ENCODE measurements at regions not wholly inside any gene's neighbourhood (a gene's known extent, or its start where the extent isn't known, plus 50 kb on each side); places are given as distances from the start of the nearest gene placed in this dataset.

DNA sequence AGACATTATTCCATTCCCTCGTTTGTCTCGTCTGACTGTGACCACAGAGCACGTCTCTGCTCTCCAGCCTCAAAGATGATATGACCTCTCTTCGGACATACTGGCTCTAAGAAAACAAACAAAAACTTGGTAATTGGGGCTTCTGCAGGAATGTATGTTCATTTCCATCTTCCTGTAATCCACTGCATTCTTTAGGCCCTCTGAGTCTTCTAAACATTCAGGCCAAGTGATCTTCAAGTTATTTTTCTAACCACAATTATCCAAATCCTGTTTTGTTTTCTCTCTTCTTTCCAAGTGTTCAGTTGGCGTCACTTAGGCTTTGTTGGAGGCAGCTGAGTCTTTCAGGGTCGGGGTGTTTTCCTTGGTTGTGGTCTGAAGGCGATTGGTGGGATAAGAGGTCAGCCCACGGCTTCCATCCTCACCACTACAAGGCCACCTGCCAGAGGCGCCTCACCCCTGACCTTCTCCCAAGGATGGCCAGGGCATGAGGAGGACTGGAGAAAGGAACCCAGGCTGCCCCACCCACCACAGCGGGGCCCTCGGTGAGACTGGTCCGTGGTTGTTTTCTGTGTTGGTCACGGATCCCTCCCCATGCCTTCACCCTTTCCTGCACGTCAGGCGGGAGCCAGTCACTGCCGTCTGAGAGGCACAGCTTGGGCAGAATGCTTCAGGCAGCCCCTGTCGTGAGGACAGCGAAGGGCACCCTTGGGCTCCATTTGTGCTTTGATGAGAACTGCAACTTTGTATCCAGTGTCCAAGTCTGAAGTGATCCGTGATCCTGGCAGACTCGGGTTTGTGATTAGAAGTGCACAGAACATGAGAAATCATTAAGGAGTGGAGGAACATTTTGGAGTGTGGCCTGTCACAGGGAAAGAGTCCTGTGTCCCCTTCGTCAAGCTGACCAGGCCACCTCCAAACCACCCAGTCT is 88.6 kb upstream of the FHL2 start:
- in situ Hi-C loops (cut with MboI; ENCODE audit: low sequenced_read_pairs) = no loop called here

More for the DNA sequence above, 88.6 kb upstream of the FHL2 start:
- 0 out of 2 replicates have a peak, but pooled peaks have one; percentile 11 for TF ChIP-seq RAD21 (IDR thresholded peaks at IDR 0.05; ENCODE audit: low read length)
- TF ChIP-seq BHLHE40 (IDR thresholded peaks at IDR 0.05; ENCODE audit: low read depth, low read length) = peak; percentile 80
- TF ChIP-seq SMC3 (IDR thresholded peaks at IDR 0.05; ENCODE audit: low read depth, low read length) = no peak
- TF ChIP-seq RCOR1 (IDR thresholded peaks at IDR 0.05; ENCODE audit: insufficient replicate concordance, low read length) = peak; percentile 12
- TF ChIP-seq RFX5 (IDR thresholded peaks at IDR 0.05; ENCODE audit: low read depth, low read length) = no peak
- H3K9me1 ChIP-seq (ENCODE audit: insufficient read depth, low read length) = peaks cover 14% of the 10 kb centered on the region
- peak overlapping the region; percentile 33 for H2AK9ac ChIP-seq (replicated peaks; ENCODE audit: low read depth, low read length, poor library complexity)
- peaks cover 6% of the 10 kb centered on the region; the same call in 1 of the 2 replicates for H4K20me1 ChIP-seq (ENCODE audit: insufficient read depth, low read length)
- intact Hi-C loops (cut with micrococcal nuclease) = no loop called here
- peak overlapping the region; percentile 75 for H3K4ac ChIP-seq (ENCODE audit: low read depth, low read length)
- H3K27me3 ChIP-seq (ENCODE audit: control insufficient read depth, insufficient read depth, low read length) = peaks cover 21% of the 10 kb centered on the region
- H3K23ac ChIP-seq (ENCODE audit: low read depth, low read length) = peak overlapping the region; percentile 54
- CTCF ChIA-PET = no interaction called here
- dilution Hi-C loops (cut with HindIII; ENCODE audit: low sequenced_read_pairs, unreplicated experiment) = no loop called here
- ATAC-seq (ENCODE audit: low read depth) (peak; percentile 89), DNase-seq (peak; percentile 92)
- H4K91ac ChIP-seq (ENCODE audit: insufficient read depth, low read depth, low read length) = peak overlapping the region; percentile 96
- H3K9me3 ChIP-seq (ENCODE audit: control insufficient read depth, insufficient read depth, low read length) = peaks cover 8% of the 10 kb centered on the region
- H3K79me1 ChIP-seq (ENCODE audit: low read depth in 1 of 2, low read length in 2 of 2) = no peaks in the 10 kb centered on the region
- H2BK15ac ChIP-seq (ENCODE audit: low read depth, low read length) = peak overlapping the region; percentile 89; the same call in 2 of the 3 replicates
- peak overlapping the region; percentile 85 for H3K14ac ChIP-seq (replicated peaks; ENCODE audit: low read depth, low read length)
- POLR2A ChIA-PET (ENCODE audit: unreplicated experiment) = no interaction called here
- H2AK5ac ChIP-seq (ENCODE audit: low read depth, low read length) = peak overlapping the region; percentile 96
- H3K4me2 ChIP-seq (ENCODE audit: low read depth, low read length) = peak overlapping the region; percentile 43; the same call in 1 of the 2 replicates
- no peak overlapping the region for H3K9ac ChIP-seq (ENCODE audit: low read depth, low read length)
- H2BK120ac ChIP-seq (ENCODE audit: low read depth, low read length) = peak overlapping the region; percentile 81
- H2BK20ac ChIP-seq (ENCODE audit: low read depth, low read length) = peak overlapping the region; percentile 90
- peak overlapping the region; percentile 89 for H3K18ac ChIP-seq (ENCODE audit: low read depth, low read length)
- no peaks in the 10 kb centered on the region for H3K36me3 ChIP-seq (ENCODE audit: control insufficient read depth, insufficient read depth, low read length)
- H3K4me3 ChIP-seq (ENCODE audit: insufficient read depth, low read depth, low read length) = no peak overlapping the region
- H4K8ac ChIP-seq (ENCODE audit: low read depth in 2 of 2, low read length in 2 of 2) = peak overlapping the region; percentile 46 to 58; a peak in 3 of 4 replicates
- H3K27ac ChIP-seq (ENCODE audit: insufficient read depth, low read length) = peak overlapping the region; percentile 77
- no TSS peak for BruUV-seq (replicated peaks)
- 89% methylated on average over 4 of the region's 21 CpGs; no CpG with 5 or more reads in 1 of the 2 experiments for WGBS, 2 experiments (ENCODE audit: extremely low coverage in 2 of 2, insufficient read length in 1 of 2)
- H2AFZ ChIP-seq (replicated peaks; ENCODE audit: low read length, poor library complexity) = peak overlapping the region; percentile 27
- H3K56ac ChIP-seq (ENCODE audit: extremely low read depth, insufficient read depth, low read length) = no peak overlapping the region
- peaks cover 16% of the 10 kb centered on the region for H3K4me1 ChIP-seq (ENCODE audit: control insufficient read depth, insufficient read depth, low read length)
- H4K5ac ChIP-seq (ENCODE audit: low read depth, low read length) = peak overlapping the region; percentile 79
- peak overlapping the region; percentile 82 for H2BK5ac ChIP-seq (ENCODE audit: low read depth, low read length, poor library complexity, severe bottlenecking)
